Testis (tissue), 2 donors: ENCODE measurements at regions not wholly inside any gene's neighbourhood (a gene's known extent, or its start where the extent isn't known, plus 50 kb on each side); places are given as distances from the start of the nearest gene placed in this dataset.

Experiments
- DNase-seq: peaks from one replicate; pipeline ENCODE4 v3.0.0-alpha.2; 2019
- H3K27ac ChIP-seq, 2 donors: fragments of 200-600 bp; sonication (generic); one replicate each; pipeline ENCODE4 v1.5.1; 2019
- H3K27me3 ChIP-seq: fragments of 200-600 bp; sonication (generic); one replicate; pipeline ENCODE4 v1.5.1; 2019
- H3K36me3 ChIP-seq: fragments of 200-600 bp; sonication (generic); one replicate; pipeline ENCODE4 v1.5.1; 2017; ENCODE audit warnings: low read depth; ENCODE audit errors: missing control alignments
- H3K4me1 ChIP-seq: fragments of 200-600 bp; sonication (generic); one replicate; pipeline ENCODE4 v1.5.1; 2019
- H3K4me3 ChIP-seq, 2 donors: fragments of 200-600 bp; sonication (generic); one replicate each; pipeline ENCODE4 v1.5.1; 2017 to 2019
- H3K9me3 ChIP-seq: fragments of 200-600 bp; sonication (generic); one replicate; pipeline ENCODE4 v1.5.1; 2017
- CTCF ChIP-seq, 3 experiments: fragments of 450-650 bp in 2 of 3; fragments of 200-600 bp in 1 of 3; sonication (generic) in 1 of 3; IDR thresholded peaks; one replicate each; pipeline ENCODE4 v1.5.1; 2016 to 2019; ENCODE audit warnings: antibody characterized with exemption in 3 of 3, mild to moderate bottlenecking in 2 of 3, moderate library complexity in 1 of 3
- POLR2A ChIP-seq: fragments of 450-650 bp; IDR thresholded peaks from one replicate; pipeline ENCODE4 v1.6.1; 2017; ENCODE audit warnings: antibody characterized with exemption, mild to moderate bottlenecking, moderate library complexity
- WGBS, 2 donors: methylation state at CpG; one replicate each; pipeline ENCODE4 v1.1.5; 2018; 5-methylcytosine and 5-hydroxymethylcytosine counted together
- intact Hi-C: fragments of 100-400 bp; cut with DNase I; formaldehyde crosslinking; loops from one replicate; pipeline ENCODE4 v1.15.1; 2023; ENCODE audit warnings: low total_unique reads
- small RNA-seq, 2 donors: library from RNA; depleted of rRNA; stranded (forward); fragments of <200 nt; gene quantifications; one replicate each; pipeline ENCODE3, GENCODE V24; 2016

- Histone ChIP-seq H3K4me3 (no peak overlapping the region), H3K36me3 (no peaks in the 10 kb centered on the region)
These were observed 56.9 kb upstream of the PDZRN3 start for GRCh38 chr3:73681610-73682009.

GRCh38 chr3:73681198-73681597 lies 56.5 kb upstream of the PDZRN3 start:
- no peak for DNase-seq
- Histone ChIP-seq H3K4me3 (no peak overlapping the region), H3K36me3 (no peaks in the 10 kb centered on the region), H3K4me1 (no peaks in the 10 kb centered on the region), H3K27me3 (no peaks in the 10 kb centered on the region), H3K27ac (no peak overlapping the region), H3K9me3 (no peaks in the 10 kb centered on the region)
- TF ChIP-seq CTCF (IDR thresholded peaks at IDR 0.05): no peak
- TF ChIP-seq POLR2A: no peak
- intact Hi-C loops: no loop called here
- WGBS, 2 donors: 96 to 97% methylated on average over 1 of the region's 1 CpG

More at GRCh38 chr3:73681610-73682009, 56.9 kb upstream of the PDZRN3 start:
- H3K27ac ChIP-seq: no peak overlapping the region
- no peak for DNase-seq
- no peaks in the 10 kb centered on the region for H3K27me3 ChIP-seq
- 77 to 86% methylated on average over 6 of the region's 6 CpGs for WGBS, 2 donors
- H3K9me3 ChIP-seq: no peaks in the 10 kb centered on the region
- intact Hi-C loops: no loop called here
- no peaks in the 10 kb centered on the region for H3K4me1 ChIP-seq
- TF ChIP-seq CTCF (IDR thresholded peaks at IDR 0.05) (no peak), POLR2A (no peak)

GRCh38 chr3:73680391-73681095 lies 55.8 kb upstream of the PDZRN3 start:
- no peak for DNase-seq
- H3K4me3 ChIP-seq: no peak overlapping the region
- 78 to 82% methylated on average over 8 of the region's 8 CpGs for WGBS, 2 donors
- H3K27me3 ChIP-seq: no peaks in the 10 kb centered on the region
- H3K36me3 ChIP-seq: no peaks in the 10 kb centered on the region
- H3K27ac ChIP-seq: no peak overlapping the region
- H3K4me1 ChIP-seq: no peaks in the 10 kb centered on the region
- TF ChIP-seq CTCF (IDR thresholded peaks at IDR 0.05): no peak
- intact Hi-C loops: no loop called here
- no peaks in the 10 kb centered on the region for H3K9me3 ChIP-seq

- no peak overlapping the region for H3K4me3 ChIP-seq
- DNase-seq: no peak
- WGBS, 2 donors: 94 to 97% methylated on average over 6 to 7 of the region's 7 CpGs
- intact Hi-C loops: no loop called here
- no peaks in the 10 kb centered on the region for H3K9me3 ChIP-seq
- H3K4me1 ChIP-seq: no peaks in the 10 kb centered on the region
- H3K36me3 ChIP-seq: no peaks in the 10 kb centered on the region
- H3K27me3 ChIP-seq: no peaks in the 10 kb centered on the region
- no peak for TF ChIP-seq POLR2A
- no peak for TF ChIP-seq CTCF (IDR thresholded peaks at IDR 0.05)
- no peak overlapping the region for H3K27ac ChIP-seq
These were observed 52.7 kb upstream of the PDZRN3 start for GRCh38 chr3:73677336-73678024.

Small RNAs in the stretch of these regions (small RNA-seq; reads per million reads assigned to genes)
- 0 reads per million in 2 donors for gene RF00017
